ENCODE measurements at regions not wholly inside any gene's neighbourhood (a gene's known extent, or its start where the extent isn't known, plus 50 kb on each side); places are given as distances from the start of the nearest gene placed in this dataset.

GRCh38 chr11:109730669-109731068 lies 308.7 kb downstream of the C11orf87 start:
- intact Hi-C loops (cut with DNase I) = no loop called here
- Histone ChIP-seq H3K4me1 (no peaks in the 10 kb centered on the region), H3K27me3 (no peaks in the 10 kb centered on the region), H3K36me3 (no peaks in the 10 kb centered on the region), H3K27ac (no peak overlapping the region), H3K4me3 (no peak overlapping the region), H3K9me3 (no peaks in the 10 kb centered on the region), H3K9ac (ENCODE audit: low read depth in 2 of 2, low read length in 2 of 2) (no peak overlapping the region)
- DNase-seq = no peak
- TF ChIP-seq CTCF (IDR thresholded peaks at IDR 0.05) = no peak

GRCh38 chr11:109731451-109731850 lies 309.5 kb downstream of the C11orf87 start:
- Histone ChIP-seq H3K27ac (no peak overlapping the region), H3K4me3 (no peak overlapping the region), H3K9me3 (no peaks in the 10 kb centered on the region), H3K36me3 (no peaks in the 10 kb centered on the region), H3K9ac (ENCODE audit: low read depth in 2 of 2, low read length in 2 of 2) (no peak overlapping the region), H3K27me3 (no peaks in the 10 kb centered on the region), H3K4me1 (no peaks in the 10 kb centered on the region)
- no peak for DNase-seq
- no peak for TF ChIP-seq CTCF (IDR thresholded peaks at IDR 0.05)
- intact Hi-C loops (cut with DNase I) = no loop called here

GRCh38 chr11:109733245-109733644 lies 311.3 kb downstream of the C11orf87 start:
- intact Hi-C loops (cut with DNase I) = no loop called here
- Histone ChIP-seq H3K4me1 (no peaks in the 10 kb centered on the region), H3K27me3 (no peaks in the 10 kb centered on the region), H3K4me3 (no peak overlapping the region), H3K27ac (no peak overlapping the region), H3K9me3 (no peaks in the 10 kb centered on the region), H3K9ac (ENCODE audit: low read depth in 2 of 2, low read length in 2 of 2) (no peak overlapping the region), H3K36me3 (no peaks in the 10 kb centered on the region)
- TF ChIP-seq CTCF (IDR thresholded peaks at IDR 0.05) = no peak
- no peak for DNase-seq

GRCh38 chr11:109734566-109734965 lies 312.6 kb downstream of the C11orf87 start:
- Histone ChIP-seq H3K9me3 (no peaks in the 10 kb centered on the region), H3K27ac (no peak overlapping the region), H3K27me3 (no peaks in the 10 kb centered on the region), H3K36me3 (no peaks in the 10 kb centered on the region), H3K4me3 (no peak overlapping the region), H3K9ac (ENCODE audit: low read depth in 2 of 2, low read length in 2 of 2) (no peak overlapping the region), H3K4me1 (no peaks in the 10 kb centered on the region)
- intact Hi-C loops (cut with DNase I) = no loop called here
- TF ChIP-seq CTCF (IDR thresholded peaks at IDR 0.05) = no peak
- no peak for DNase-seq

GRCh38 chr11:109735128-109735527 lies 313.1 kb downstream of the C11orf87 start:
- H3K27ac ChIP-seq = no peak overlapping the region
- no peaks in the 10 kb centered on the region for H3K9me3 ChIP-seq
- H3K27me3 ChIP-seq = no peaks in the 10 kb centered on the region
- TF ChIP-seq CTCF (IDR thresholded peaks at IDR 0.05) = no peak
- DNase-seq = no peak
- no peaks in the 10 kb centered on the region for H3K36me3 ChIP-seq
- no peak overlapping the region for H3K9ac ChIP-seq (ENCODE audit: low read depth in 2 of 2, low read length in 2 of 2)
- no peak overlapping the region for H3K4me3 ChIP-seq
- H3K4me1 ChIP-seq = no peaks in the 10 kb centered on the region
- intact Hi-C loops (cut with DNase I) = no loop called here

GRCh38 chr11:109739379-109739778 lies 317.4 kb downstream of the C11orf87 start:
- no peak for TF ChIP-seq CTCF (IDR thresholded peaks at IDR 0.05)
- no peak overlapping the region for H3K4me3 ChIP-seq
- no peaks in the 10 kb centered on the region for H3K27me3 ChIP-seq
- H3K4me1 ChIP-seq = no peaks in the 10 kb centered on the region
- H3K36me3 ChIP-seq = no peaks in the 10 kb centered on the region
- no peaks in the 10 kb centered on the region for H3K9me3 ChIP-seq
- DNase-seq = no peak
- no peak overlapping the region for H3K9ac ChIP-seq (ENCODE audit: low read depth in 2 of 2, low read length in 2 of 2)
- intact Hi-C loops (cut with DNase I) = no loop called here
- no peak overlapping the region for H3K27ac ChIP-seq
